ENCODE measurements at regions not wholly inside any gene's neighbourhood (a gene's known extent, or its start where the extent isn't known, plus 50 kb on each side); places are given as distances from the start of the nearest gene placed in this dataset.

DNA sequence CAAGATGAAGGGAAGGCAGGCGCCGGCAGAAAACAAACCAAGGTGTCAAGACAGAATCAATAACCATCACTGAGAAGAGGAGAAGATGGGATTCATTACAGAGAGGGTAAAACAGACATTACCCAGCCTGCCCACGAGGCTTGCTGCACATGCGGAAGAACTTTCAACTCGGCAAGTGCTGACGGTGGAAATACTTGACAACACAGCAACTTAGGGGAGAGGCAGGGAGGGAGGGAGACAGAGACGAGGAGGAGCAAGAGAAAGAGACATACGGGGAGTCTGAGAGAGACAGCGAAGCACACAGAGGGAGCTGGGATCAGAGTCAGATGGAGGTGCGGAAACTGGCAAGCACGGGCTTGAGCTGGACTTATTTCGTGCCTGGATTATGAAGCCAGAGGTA lies 129.3 kb upstream of the NECTIN1 start (continued):
- TF ChIP-seq, protein P1, sequence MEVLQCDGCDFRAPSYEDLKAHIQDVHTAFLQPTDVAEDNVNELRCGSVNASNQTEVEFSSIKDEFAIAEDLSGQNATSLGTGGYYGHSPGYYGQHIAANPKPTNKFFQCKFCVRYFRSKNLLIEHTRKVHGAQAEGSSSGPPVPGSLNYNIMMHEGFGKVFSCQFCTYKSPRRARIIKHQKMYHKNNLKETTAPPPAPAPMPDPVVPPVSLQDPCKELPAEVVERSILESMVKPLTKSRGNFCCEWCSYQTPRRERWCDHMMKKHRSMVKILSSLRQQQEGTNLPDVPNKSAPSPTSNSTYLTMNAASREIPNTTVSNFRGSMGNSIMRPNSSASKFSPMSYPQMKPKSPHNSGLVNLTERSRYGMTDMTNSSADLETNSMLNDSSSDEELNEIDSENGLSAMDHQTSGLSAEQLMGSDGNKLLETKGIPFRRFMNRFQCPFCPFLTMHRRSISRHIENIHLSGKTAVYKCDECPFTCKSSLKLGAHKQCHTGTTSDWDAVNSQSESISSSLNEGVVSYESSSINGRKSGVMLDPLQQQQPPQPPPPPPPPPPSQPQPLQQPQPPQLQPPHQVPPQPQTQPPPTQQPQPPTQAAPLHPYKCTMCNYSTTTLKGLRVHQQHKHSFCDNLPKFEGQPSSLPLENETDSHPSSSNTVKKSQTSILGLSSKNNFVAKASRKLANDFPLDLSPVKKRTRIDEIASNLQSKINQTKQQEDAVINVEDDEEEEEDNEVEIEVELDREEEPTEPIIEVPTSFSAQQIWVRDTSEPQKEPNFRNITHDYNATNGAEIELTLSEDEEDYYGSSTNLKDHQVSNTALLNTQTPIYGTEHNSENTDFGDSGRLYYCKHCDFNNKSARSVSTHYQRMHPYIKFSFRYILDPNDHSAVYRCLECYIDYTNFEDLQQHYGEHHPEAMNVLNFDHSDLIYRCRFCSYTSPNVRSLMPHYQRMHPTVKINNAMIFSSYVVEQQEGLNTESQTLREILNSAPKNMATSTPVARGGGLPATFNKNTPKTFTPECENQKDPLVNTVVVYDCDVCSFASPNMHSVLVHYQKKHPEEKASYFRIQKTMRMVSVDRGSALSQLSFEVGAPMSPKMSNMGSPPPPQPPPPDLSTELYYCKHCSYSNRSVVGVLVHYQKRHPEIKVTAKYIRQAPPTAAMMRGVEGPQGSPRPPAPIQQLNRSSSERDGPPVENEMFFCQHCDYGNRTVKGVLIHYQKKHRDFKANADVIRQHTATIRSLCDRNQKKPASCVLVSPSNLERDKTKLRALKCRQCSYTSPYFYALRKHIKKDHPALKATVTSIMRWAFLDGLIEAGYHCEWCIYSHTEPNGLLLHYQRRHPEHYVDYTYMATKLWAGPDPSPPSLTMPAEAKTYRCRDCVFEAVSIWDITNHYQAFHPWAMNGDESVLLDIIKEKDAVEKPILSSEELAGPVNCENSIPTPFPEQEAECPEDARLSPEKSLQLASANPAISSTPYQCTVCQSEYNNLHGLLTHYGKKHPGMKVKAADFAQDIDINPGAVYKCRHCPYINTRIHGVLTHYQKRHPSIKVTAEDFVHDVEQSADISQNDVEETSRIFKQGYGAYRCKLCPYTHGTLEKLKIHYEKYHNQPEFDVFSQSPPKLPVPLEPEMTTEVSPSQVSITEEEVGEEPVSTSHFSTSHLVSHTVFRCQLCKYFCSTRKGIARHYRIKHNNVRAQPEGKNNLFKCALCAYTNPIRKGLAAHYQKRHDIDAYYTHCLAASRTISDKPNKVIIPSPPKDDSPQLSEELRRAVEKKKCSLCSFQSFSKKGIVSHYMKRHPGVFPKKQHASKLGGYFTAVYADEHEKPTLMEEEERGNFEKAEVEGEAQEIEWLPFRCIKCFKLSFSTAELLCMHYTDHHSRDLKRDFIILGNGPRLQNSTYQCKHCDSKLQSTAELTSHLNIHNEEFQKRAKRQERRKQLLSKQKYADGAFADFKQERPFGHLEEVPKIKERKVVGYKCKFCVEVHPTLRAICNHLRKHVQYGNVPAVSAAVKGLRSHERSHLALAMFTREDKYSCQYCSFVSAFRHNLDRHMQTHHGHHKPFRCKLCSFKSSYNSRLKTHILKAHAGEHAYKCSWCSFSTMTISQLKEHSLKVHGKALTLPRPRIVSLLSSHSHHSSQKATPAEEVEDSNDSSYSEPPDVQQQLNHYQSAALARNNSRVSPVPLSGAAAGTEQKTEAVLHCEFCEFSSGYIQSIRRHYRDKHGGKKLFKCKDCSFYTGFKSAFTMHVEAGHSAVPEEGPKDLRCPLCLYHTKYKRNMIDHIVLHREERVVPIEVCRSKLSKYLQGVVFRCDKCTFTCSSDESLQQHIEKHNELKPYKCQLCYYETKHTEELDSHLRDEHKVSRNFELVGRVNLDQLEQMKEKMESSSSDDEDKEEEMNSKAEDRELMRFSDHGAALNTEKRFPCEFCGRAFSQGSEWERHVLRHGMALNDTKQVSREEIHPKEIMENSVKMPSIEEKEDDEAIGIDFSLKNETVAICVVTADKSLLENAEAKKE (CRISPR knock-in tag; IDR thresholded peaks at IDR 0.05): no peak
- no peak for TF ChIP-seq CREB1 (CRISPR knock-in tag; IDR thresholded peaks at IDR 0.05; ENCODE audit: low read depth)
- TF ChIP-seq, protein P2, sequence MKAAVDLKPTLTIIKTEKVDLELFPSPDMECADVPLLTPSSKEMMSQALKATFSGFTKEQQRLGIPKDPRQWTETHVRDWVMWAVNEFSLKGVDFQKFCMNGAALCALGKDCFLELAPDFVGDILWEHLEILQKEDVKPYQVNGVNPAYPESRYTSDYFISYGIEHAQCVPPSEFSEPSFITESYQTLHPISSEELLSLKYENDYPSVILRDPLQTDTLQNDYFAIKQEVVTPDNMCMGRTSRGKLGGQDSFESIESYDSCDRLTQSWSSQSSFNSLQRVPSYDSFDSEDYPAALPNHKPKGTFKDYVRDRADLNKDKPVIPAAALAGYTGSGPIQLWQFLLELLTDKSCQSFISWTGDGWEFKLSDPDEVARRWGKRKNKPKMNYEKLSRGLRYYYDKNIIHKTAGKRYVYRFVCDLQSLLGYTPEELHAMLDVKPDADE (IDR thresholded peaks at IDR 0.05): no peak
- no peak for TF ChIP-seq NANOG (IDR thresholded peaks at IDR 0.05; ENCODE audit: borderline replicate concordance)
- TF ChIP-seq EZH2phosphoT487 (IDR thresholded peaks at IDR 0.05; ENCODE audit: unreplicated experiment): no peak
- no peak for TF ChIP-seq ZNF331 (CRISPR knock-in tag; IDR thresholded peaks at IDR 0.05; ENCODE audit: low read depth)
- no peak for TF ChIP-seq POLR2AphosphoS5 (IDR thresholded peaks at IDR 0.05; ENCODE audit: low read depth)
- no peak for TF ChIP-seq EZH2 (IDR thresholded peaks at IDR 0.05; ENCODE audit: low read depth, unreplicated experiment)
- TF ChIP-seq ZNF114 (CRISPR knock-in tag; IDR thresholded peaks at IDR 0.05): no peak
